PC-9 (cell line): ENCODE measurements at regions not wholly inside any gene's neighbourhood (a gene's known extent, or its start where the extent isn't known, plus 50 kb on each side); places are given as distances from the start of the nearest gene placed in this dataset.

ENCODE experiments used
- BruUV-seq: library from RNA; stranded (reverse); fragments of 400-500 nt; replicated peaks from 2 replicates; lab custom pipeline; 2021; lab: Mats Ljungman, UMichigan
- CTCF ChIA-PET: fragments of 300-600 bp; sonication (Branson Sonifier 250); formaldehyde crosslinking; loops from one replicate; lab custom pipeline; 2022; ENCODE audit warnings: antibody characterized with exemption; lab: Charles Lee
- POLR2A ChIA-PET: fragments of 300-600 bp; sonication (Branson Sonifier 250); formaldehyde crosslinking; loops from one replicate; lab custom pipeline; 2022; ENCODE audit warnings: antibody characterized with exemption; ENCODE audit not compliant: unreplicated experiment; lab: Charles Lee
- DNase-seq, 2 experiments: peaks; one replicate each; pipeline versions ENCODE4 v3.0.0 to v3.0.0-alpha.2; 2015 to 2022; ENCODE audit warnings: mixed read lengths in 1 of 2
- H2AFZ ChIP-seq: fragments of 200-600 bp; sonication (generic); 2 replicates; pipeline ENCODE4 v1.8.1; 2017; ENCODE audit warnings: antibody characterized with exemption
- H3F3A ChIP-seq: fragments of 200-600 bp; sonication (generic); 2 replicates; pipeline ENCODE4 v1.8.1; 2017; ENCODE audit warnings: antibody characterized with exemption, mild to moderate bottlenecking, low read depth; ENCODE audit not compliant: insufficient read depth
- H3K27ac ChIP-seq: fragments of 200-600 bp; sonication (generic); 2 replicates; pipeline ENCODE4 v1.6.1; 2016; ENCODE audit warnings: mixed run types
- H3K27me3 ChIP-seq: fragments of 200-600 bp; sonication (generic); 2 replicates; pipeline ENCODE4 v1.6.1; 2016; ENCODE audit warnings: low read depth, mixed run types; ENCODE audit not compliant: insufficient read depth
- H3K36me3 ChIP-seq: fragments of 200-600 bp; sonication (generic); 2 replicates; pipeline ENCODE4 v1.6.1; 2016; ENCODE audit warnings: low read depth, mixed run types
- H3K4me1 ChIP-seq: fragments of 200-600 bp; sonication (generic); replicated peaks from 2 replicates; pipeline ENCODE4 v1.6.1; 2016; ENCODE audit warnings: mixed run types; ENCODE audit not compliant: insufficient read depth
- H3K4me2 ChIP-seq: fragments of 200-600 bp; sonication (generic); 2 replicates; pipeline ENCODE4 v1.6.1; 2017; ENCODE audit warnings: mixed run types
- H3K4me3 ChIP-seq: fragments of 200-600 bp; sonication (generic); 2 replicates; pipeline ENCODE4 v1.6.1; 2016; ENCODE audit warnings: mixed run types
- H3K79me2 ChIP-seq: fragments of 200-600 bp; sonication (generic); 2 replicates; pipeline ENCODE4 v1.6.1; 2017; ENCODE audit warnings: low read depth, mixed run types
- H3K9me2 ChIP-seq: fragments of 200-600 bp; sonication (generic); 2 replicates; pipeline ENCODE4 v1.8.1; 2017; ENCODE audit warnings: mild to moderate bottlenecking; ENCODE audit not compliant: insufficient read depth
- H3K9me3 ChIP-seq: fragments of 200-600 bp; sonication (generic); 2 replicates; pipeline ENCODE4 v1.8.1; 2016; ENCODE audit warnings: low read depth; ENCODE audit not compliant: insufficient read depth
- H4K20me1 ChIP-seq: fragments of 200-600 bp; sonication (generic); 2 replicates; pipeline ENCODE4 v1.8.1; 2017; ENCODE audit not compliant: insufficient read depth
- CTCF ChIP-seq: fragments of 200-600 bp; sonication (generic); conservative IDR thresholded peaks from 2 replicates; pipeline ENCODE4 v1.6.1; 2017; ENCODE audit warnings: mixed run types, antibody characterized with exemption, mild to moderate bottlenecking, moderate library complexity
- EZH2 ChIP-seq: fragments of 200-600 bp; sonication (generic); IDR thresholded peaks from 2 replicates; pipeline ENCODE4 v1.8.0; 2017; ENCODE audit warnings: antibody characterized with exemption, low read depth
- intact Hi-C: fragments of 100-400 bp; cut with micrococcal nuclease; formaldehyde crosslinking; loops from one replicate; pipeline ENCODE4 v1.10.0; 2022; ENCODE audit not compliant: unreplicated experiment

- H3K4me3 ChIP-seq, result no peak overlapping the region
- H3K4me2 ChIP-seq, result no peak overlapping the region
- no peaks in the 10 kb centered on the region for H3F3A ChIP-seq
- POLR2A ChIA-PET, result no interaction called here
- H2AFZ ChIP-seq, result no peak overlapping the region
- no peaks in the 10 kb centered on the region for H3K9me3 ChIP-seq
- no peaks in the 10 kb centered on the region for H3K4me1 ChIP-seq
- intact Hi-C loops, result no loop called here
- TF ChIP-seq EZH2, result no peak
- TF ChIP-seq CTCF, result no peak
- no peak for DNase-seq
- CTCF ChIA-PET, result no interaction called here
- H3K27ac ChIP-seq, result no peak overlapping the region
- H4K20me1 ChIP-seq, result no peaks in the 10 kb centered on the region
- H3K27me3 ChIP-seq, result no peaks in the 10 kb centered on the region
- no TSS peak for BruUV-seq
- H3K36me3 ChIP-seq, result no peaks in the 10 kb centered on the region
- no peaks in the 10 kb centered on the region for H3K79me2 ChIP-seq
- no peaks in the 10 kb centered on the region for H3K9me2 ChIP-seq
These were observed 582.6 kb upstream of the MMS22L start for GRCh38 chr6:97865612-97866011.

GRCh38 chr6:97866616-97867015, 583.6 kb upstream of the MMS22L start:
- H3K4me3 ChIP-seq, result no peak overlapping the region
- H3K79me2 ChIP-seq, result no peaks in the 10 kb centered on the region
- no peaks in the 10 kb centered on the region for H3K27me3 ChIP-seq
- H3K27ac ChIP-seq, result no peak overlapping the region
- TF ChIP-seq EZH2 (no peak), CTCF (no peak)
- DNase-seq, result no peak
- no peaks in the 10 kb centered on the region for H3K4me1 ChIP-seq
- ChIA-PET CTCF (no interaction called here), POLR2A (no interaction called here)
- intact Hi-C loops, result no loop called here
- no peaks in the 10 kb centered on the region for H3K36me3 ChIP-seq
- no peaks in the 10 kb centered on the region for H3F3A ChIP-seq
- no peak overlapping the region for H2AFZ ChIP-seq
- no peaks in the 10 kb centered on the region for H4K20me1 ChIP-seq
- no peak overlapping the region for H3K4me2 ChIP-seq
- BruUV-seq, result no TSS peak
- no peaks in the 10 kb centered on the region for H3K9me2 ChIP-seq
- H3K9me3 ChIP-seq, result no peaks in the 10 kb centered on the region

- no peak for TF ChIP-seq CTCF
- no peak for TF ChIP-seq EZH2
- ChIA-PET POLR2A (no interaction called here), CTCF (no interaction called here)
- Histone ChIP-seq H4K20me1 (no peaks in the 10 kb centered on the region), H3F3A (no peaks in the 10 kb centered on the region), H3K36me3 (no peaks in the 10 kb centered on the region), H3K4me2 (no peak overlapping the region), H3K27ac (no peak overlapping the region), H3K27me3 (no peaks in the 10 kb centered on the region), H3K79me2 (no peaks in the 10 kb centered on the region), H3K9me2 (no peaks in the 10 kb centered on the region), H3K4me3 (no peak overlapping the region), H3K9me3 (no peaks in the 10 kb centered on the region), H2AFZ (no peak overlapping the region), H3K4me1 (no peaks in the 10 kb centered on the region)
- no peak for DNase-seq
- intact Hi-C loops, result no loop called here
- BruUV-seq, result no TSS peak
These were observed 584.2 kb upstream of the MMS22L start for GRCh38 chr6:97867177-97867576.
